Progenitor cell of endocrine pancreas (in vitro differentiated cells): ENCODE measurements at regions not wholly inside any gene's neighbourhood (a gene's known extent, or its start where the extent isn't known, plus 50 kb on each side); places are given as distances from the start of the nearest gene placed in this dataset.

ENCODE experiments used
- DNase-seq: peaks from one replicate; pipeline ENCODE4 v3.0.0; 2021; ENCODE audit warnings: low spot score; ENCODE audit not compliant: unreplicated experiment
- H3K27ac Mint-ChIP-seq: 2 replicates; pipeline ENCODE4 v1.8.0; 2021; ENCODE audit warnings: mild to moderate bottlenecking, moderate library complexity, mixed read lengths
- H3K27me3 Mint-ChIP-seq: 2 replicates; pipeline ENCODE4 v1.8.0; 2021; ENCODE audit warnings: mixed read lengths
- H3K36me3 Mint-ChIP-seq: 2 replicates; pipeline ENCODE4 v1.8.0; 2022; ENCODE audit warnings: mixed read lengths; ENCODE audit not compliant: insufficient read depth
- H3K4me1 Mint-ChIP-seq: 2 replicates; pipeline ENCODE4 v1.8.0; 2021; ENCODE audit warnings: low read depth, mixed read lengths
- H3K4me3 Mint-ChIP-seq: 2 replicates; pipeline ENCODE4 v1.8.0; 2021; ENCODE audit warnings: low read depth, mild to moderate bottlenecking, moderate library complexity, mixed read lengths
- H3K9me3 Mint-ChIP-seq: 2 replicates; pipeline ENCODE4 v1.8.0; 2021; ENCODE audit warnings: low read depth, mixed read lengths
- TF ChIP-seq, protein P1 (sequence below): fragments of 200-600 bp; sonication (generic); IDR thresholded peaks from one replicate; pipeline ENCODE4 v1.5.0; 2021; ENCODE audit warnings: antibody characterized with exemption, mild to moderate bottlenecking; ENCODE audit not compliant: unreplicated experiment

DNA sequence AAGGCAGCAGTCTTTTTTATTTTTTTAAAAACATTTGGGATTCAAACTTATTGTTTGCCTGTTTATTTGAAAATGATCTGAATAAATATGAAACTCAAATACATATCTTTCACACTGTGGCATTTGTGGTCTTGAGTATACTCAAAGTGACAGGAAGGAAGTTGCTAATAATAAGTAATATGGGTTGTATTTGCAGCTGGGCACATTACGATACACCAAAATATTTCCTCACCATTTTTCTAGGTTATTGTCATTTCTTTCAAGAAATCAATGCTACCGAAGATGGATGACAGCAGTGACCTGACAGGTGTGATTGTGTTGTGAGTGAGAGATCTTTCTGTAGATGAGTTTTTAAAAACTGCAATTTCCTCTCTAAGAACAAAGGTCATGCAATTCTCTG, 665.7 kb downstream of the CDH8 start:
- Mint-ChIP-seq H3K27me3 (no peaks in the 10 kb centered on the region), H3K9me3 (peaks cover 2% of the 10 kb centered on the region), H3K27ac (no peak overlapping the region), H3K4me1 (peaks cover 11% of the 10 kb centered on the region), H3K36me3 (no peaks in the 10 kb centered on the region), H3K4me3 (no peak overlapping the region)
- TF ChIP-seq, protein P1, sequence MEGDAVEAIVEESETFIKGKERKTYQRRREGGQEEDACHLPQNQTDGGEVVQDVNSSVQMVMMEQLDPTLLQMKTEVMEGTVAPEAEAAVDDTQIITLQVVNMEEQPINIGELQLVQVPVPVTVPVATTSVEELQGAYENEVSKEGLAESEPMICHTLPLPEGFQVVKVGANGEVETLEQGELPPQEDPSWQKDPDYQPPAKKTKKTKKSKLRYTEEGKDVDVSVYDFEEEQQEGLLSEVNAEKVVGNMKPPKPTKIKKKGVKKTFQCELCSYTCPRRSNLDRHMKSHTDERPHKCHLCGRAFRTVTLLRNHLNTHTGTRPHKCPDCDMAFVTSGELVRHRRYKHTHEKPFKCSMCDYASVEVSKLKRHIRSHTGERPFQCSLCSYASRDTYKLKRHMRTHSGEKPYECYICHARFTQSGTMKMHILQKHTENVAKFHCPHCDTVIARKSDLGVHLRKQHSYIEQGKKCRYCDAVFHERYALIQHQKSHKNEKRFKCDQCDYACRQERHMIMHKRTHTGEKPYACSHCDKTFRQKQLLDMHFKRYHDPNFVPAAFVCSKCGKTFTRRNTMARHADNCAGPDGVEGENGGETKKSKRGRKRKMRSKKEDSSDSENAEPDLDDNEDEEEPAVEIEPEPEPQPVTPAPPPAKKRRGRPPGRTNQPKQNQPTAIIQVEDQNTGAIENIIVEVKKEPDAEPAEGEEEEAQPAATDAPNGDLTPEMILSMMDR: no peak
- no peak for DNase-seq

DNA sequence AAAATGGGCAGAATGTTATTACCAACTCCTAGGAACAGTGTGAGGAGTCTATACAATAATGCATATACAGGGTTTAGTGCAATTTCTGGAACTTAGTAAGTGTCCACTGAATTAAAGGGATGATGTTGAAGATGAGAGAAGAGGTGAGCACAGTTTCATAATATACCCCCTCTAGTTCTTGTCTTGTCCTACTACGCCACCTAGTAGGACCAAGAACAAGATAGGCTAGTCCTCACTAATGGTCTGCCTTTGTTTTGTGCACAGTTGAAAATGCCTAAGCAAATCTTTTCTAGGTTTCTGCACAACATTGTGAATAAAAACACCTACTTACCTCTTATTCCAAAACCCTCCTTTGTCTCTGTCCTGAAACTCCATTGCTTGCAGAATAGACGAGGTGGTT, 670.2 kb downstream of the CDH8 start:
- Mint-ChIP-seq H3K27me3 (no peaks in the 10 kb centered on the region), H3K4me1 (peaks cover 7% of the 10 kb centered on the region), H3K27ac (no peak overlapping the region), H3K36me3 (no peaks in the 10 kb centered on the region), H3K9me3 (no peaks in the 10 kb centered on the region), H3K4me3 (no peak overlapping the region)
- no peak for DNase-seq
- TF ChIP-seq, protein P1: no peak

DNA sequence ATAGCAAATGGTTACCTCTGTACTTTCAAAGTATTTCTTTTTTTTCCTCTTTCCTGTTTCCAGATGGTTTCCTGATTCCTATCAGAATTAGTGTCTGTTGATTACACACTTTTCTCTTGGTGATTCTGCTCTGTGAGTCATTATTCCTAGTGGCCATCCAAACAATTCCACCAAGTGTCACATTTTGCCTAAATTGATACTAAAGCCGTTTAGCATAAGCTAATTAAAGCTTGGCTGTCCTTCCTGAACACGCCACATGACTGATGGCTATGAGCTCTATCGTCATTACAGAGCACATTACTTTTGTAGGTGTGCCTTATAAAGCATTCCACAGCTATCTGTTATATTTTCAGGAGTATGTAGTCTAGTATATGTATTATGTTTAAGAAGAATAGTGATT, 671.2 kb downstream of the CDH8 start:
- TF ChIP-seq, protein P1: no peak
- DNase-seq: no peak
- no peaks in the 10 kb centered on the region for H3K36me3 Mint-ChIP-seq
- no peaks in the 10 kb centered on the region for H3K9me3 Mint-ChIP-seq
- H3K4me3 Mint-ChIP-seq: no peak overlapping the region
- H3K27ac Mint-ChIP-seq: no peak overlapping the region
- H3K27me3 Mint-ChIP-seq: no peaks in the 10 kb centered on the region
- peaks cover 2% of the 10 kb centered on the region for H3K4me1 Mint-ChIP-seq

DNA sequence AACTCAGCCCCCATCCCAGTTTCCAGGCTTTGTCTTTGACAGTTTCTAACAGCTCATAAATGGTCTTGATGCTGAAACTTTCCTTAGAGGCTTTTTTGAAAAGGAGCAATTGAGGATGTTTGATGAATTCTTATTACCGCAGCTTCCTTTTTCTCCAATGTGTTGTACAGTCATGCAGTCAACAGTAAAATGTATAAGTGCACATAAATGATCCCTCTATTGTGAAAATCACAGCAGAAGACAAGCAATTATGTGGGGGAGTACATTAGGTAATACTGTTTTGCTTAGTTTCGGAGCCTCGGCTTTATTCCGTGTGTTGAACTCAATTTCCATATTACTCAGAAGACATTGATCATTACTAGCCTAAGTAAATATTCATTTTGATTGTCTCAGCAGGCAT, 673.7 kb downstream of the CDH8 start:
- no peak overlapping the region for H3K4me3 Mint-ChIP-seq
- H3K27me3 Mint-ChIP-seq: no peaks in the 10 kb centered on the region
- no peaks in the 10 kb centered on the region for H3K36me3 Mint-ChIP-seq
- H3K27ac Mint-ChIP-seq: no peak overlapping the region
- DNase-seq: no peak
- no peaks in the 10 kb centered on the region for H3K9me3 Mint-ChIP-seq
- TF ChIP-seq, protein P1: no peak
- H3K4me1 Mint-ChIP-seq: peaks cover 2% of the 10 kb centered on the region

DNA sequence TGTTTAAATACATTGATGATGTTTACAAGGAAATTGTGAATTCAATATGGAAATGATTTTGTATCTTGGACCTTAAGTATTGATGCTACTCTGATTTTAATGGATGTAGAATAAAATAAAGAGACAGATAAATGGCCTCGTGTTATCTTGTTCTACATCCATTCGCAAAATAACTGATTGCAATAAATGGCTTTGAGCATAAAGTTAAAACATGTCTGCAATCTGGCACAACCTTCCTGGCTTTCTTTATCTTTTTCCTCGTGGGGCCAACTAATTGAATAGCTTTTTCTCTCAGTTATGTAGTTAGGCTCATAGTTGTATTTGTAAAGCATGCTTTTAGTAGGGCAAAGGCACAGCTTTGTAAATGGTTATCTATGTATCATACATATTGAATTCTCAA, 691.4 kb downstream of the CDH8 start:
- H3K9me3 Mint-ChIP-seq: no peaks in the 10 kb centered on the region
- H3K4me3 Mint-ChIP-seq: no peak overlapping the region
- no peaks in the 10 kb centered on the region for H3K27me3 Mint-ChIP-seq
- no peaks in the 10 kb centered on the region for H3K4me1 Mint-ChIP-seq
- H3K36me3 Mint-ChIP-seq: no peaks in the 10 kb centered on the region
- no peak for DNase-seq
- TF ChIP-seq, protein P1: no peak
- H3K27ac Mint-ChIP-seq: no peak overlapping the region

DNA sequence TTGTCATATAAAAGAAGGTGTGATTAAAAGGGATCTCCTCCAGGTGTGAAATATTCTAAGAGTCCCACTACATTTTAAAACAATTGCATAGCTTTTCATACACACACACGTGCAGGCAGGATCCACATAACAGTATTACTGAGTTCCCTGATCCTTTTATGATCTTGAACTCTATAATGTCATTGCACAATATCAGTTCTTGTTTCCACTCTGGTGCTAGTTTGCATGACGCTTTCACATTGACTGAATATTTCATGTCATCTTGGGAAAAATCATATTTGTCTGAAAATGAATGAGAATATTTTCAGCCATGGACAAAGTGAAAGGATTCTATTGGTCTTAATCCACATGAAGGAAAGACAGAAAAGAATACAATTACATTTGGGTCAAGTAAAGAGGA, 703.8 kb downstream of the CDH8 start:
- no peaks in the 10 kb centered on the region for H3K36me3 Mint-ChIP-seq
- H3K4me3 Mint-ChIP-seq: no peak overlapping the region
- H3K9me3 Mint-ChIP-seq: no peaks in the 10 kb centered on the region
- H3K27ac Mint-ChIP-seq: no peak overlapping the region
- TF ChIP-seq, protein P1: no peak
- no peaks in the 10 kb centered on the region for H3K27me3 Mint-ChIP-seq
- no peaks in the 10 kb centered on the region for H3K4me1 Mint-ChIP-seq
- DNase-seq: no peak
